ENCODE measurements at regions not wholly inside any gene's neighbourhood (a gene's known extent, or its start where the extent isn't known, plus 50 kb on each side); places are given as distances from the start of the nearest gene placed in this dataset.

- no peak overlapping the region for H3K27ac Mint-ChIP-seq
- Histone ChIP-seq H3K9me3 (ENCODE audit: control insufficient read depth in 1 of 2, insufficient read depth in 1 of 2, low read length in 2 of 2) (peaks cover 0 to 17% of the 10 kb centered on the region in 2 experiments), H3K36me3 (ENCODE audit: insufficient read depth, low read length) (no peaks in the 10 kb centered on the region), H3K4me3 (ENCODE audit: low read length) (no peak overlapping the region), H3K4me1 (ENCODE audit: insufficient read depth, low read length) (no peaks in the 10 kb centered on the region), H3K27me3 (ENCODE audit: control insufficient read depth in 1 of 2, insufficient read depth in 2 of 2, low read length in 2 of 2) (no peaks in the 10 kb centered on the region), H3K27ac (ENCODE audit: low read depth in 1 of 2, low read length in 2 of 2) (no peak overlapping the region)
- H3K4me3 Mint-ChIP-seq, result no peak overlapping the region
- no peaks in the 10 kb centered on the region for H3K36me3 Mint-ChIP-seq (ENCODE audit: low read depth)
- no peaks in the 10 kb centered on the region for H3K4me1 Mint-ChIP-seq (ENCODE audit: low read depth)
- no peak for TF ChIP-seq CTCF (IDR thresholded peaks at IDR 0.05)
- H3K9me3 Mint-ChIP-seq, result peaks cover 13% of the 10 kb centered on the region
- H3K27me3 Mint-ChIP-seq, result no peaks in the 10 kb centered on the region
- intact Hi-C loops (cut with DNase I, micrococcal nuclease), result no loop called here
- ChIA-PET POLR2A (no interaction called here), CTCF (no interaction called here)
- DNase-seq (no peak), ATAC-seq (ENCODE audit: poor library complexity) (no peak)
These were observed 1188.5 kb downstream of the NXPH1 start for GRCh38 chr7:9621927-9622326.

- DNase-seq (no peak), ATAC-seq (ENCODE audit: poor library complexity) (no peak)
- Histone ChIP-seq H3K9me3 (ENCODE audit: control insufficient read depth in 1 of 2, insufficient read depth in 1 of 2, low read length in 2 of 2) (peaks cover 4 to 12% of the 10 kb centered on the region in 2 experiments), H3K27ac (ENCODE audit: low read depth in 1 of 2, low read length in 2 of 2) (no peak overlapping the region), H3K36me3 (ENCODE audit: insufficient read depth, low read length) (no peaks in the 10 kb centered on the region), H3K4me1 (ENCODE audit: insufficient read depth, low read length) (no peaks in the 10 kb centered on the region), H3K27me3 (ENCODE audit: control insufficient read depth in 1 of 2, insufficient read depth in 2 of 2, low read length in 2 of 2) (no peaks in the 10 kb centered on the region), H3K4me3 (ENCODE audit: low read length) (no peak overlapping the region)
- peaks cover 14% of the 10 kb centered on the region for H3K9me3 Mint-ChIP-seq
- H3K27ac Mint-ChIP-seq, result no peak overlapping the region
- no peaks in the 10 kb centered on the region for H3K4me1 Mint-ChIP-seq (ENCODE audit: low read depth)
- no peak overlapping the region for H3K4me3 Mint-ChIP-seq
- ChIA-PET CTCF (interaction anchor here (0.7 kb wide), 1 partner anchor 79 kb away, joined by 3 read pairs; no protein-coding TSS in a partner anchor), POLR2A (no interaction called here)
- H3K27me3 Mint-ChIP-seq, result no peaks in the 10 kb centered on the region
- intact Hi-C loops (cut with DNase I, micrococcal nuclease), result no loop called here
- no peak for TF ChIP-seq CTCF (IDR thresholded peaks at IDR 0.05)
- no peaks in the 10 kb centered on the region for H3K36me3 Mint-ChIP-seq (ENCODE audit: low read depth)
These were observed 1192.5 kb downstream of the NXPH1 start for GRCh38 chr7:9625953-9626352.

GRCh38 chr7:9645756-9646155, 1212.3 kb downstream of the NXPH1 start:
- ATAC-seq (ENCODE audit: poor library complexity) (no peak), DNase-seq (no peak)
- Histone ChIP-seq H3K4me1 (ENCODE audit: insufficient read depth, low read length) (no peaks in the 10 kb centered on the region), H3K9me3 (ENCODE audit: control insufficient read depth in 1 of 2, insufficient read depth in 1 of 2, low read length in 2 of 2) (peaks cover 0 to 3% of the 10 kb centered on the region in 2 experiments), H3K4me3 (ENCODE audit: low read length) (no peak overlapping the region), H3K27ac (ENCODE audit: low read depth in 1 of 2, low read length in 2 of 2) (no peak overlapping the region), H3K36me3 (ENCODE audit: insufficient read depth, low read length) (no peaks in the 10 kb centered on the region), H3K27me3 (ENCODE audit: control insufficient read depth in 1 of 2, insufficient read depth in 2 of 2, low read length in 2 of 2) (no peaks in the 10 kb centered on the region)
- no peaks in the 10 kb centered on the region for H3K9me3 Mint-ChIP-seq
- ChIA-PET CTCF (no interaction called here), POLR2A (no interaction called here)
- no peak overlapping the region for H3K27ac Mint-ChIP-seq
- no peaks in the 10 kb centered on the region for H3K4me1 Mint-ChIP-seq (ENCODE audit: low read depth)
- no peaks in the 10 kb centered on the region for H3K27me3 Mint-ChIP-seq
- no peaks in the 10 kb centered on the region for H3K36me3 Mint-ChIP-seq (ENCODE audit: low read depth)
- H3K4me3 Mint-ChIP-seq, result no peak overlapping the region
- no peak for TF ChIP-seq CTCF (IDR thresholded peaks at IDR 0.05)
- intact Hi-C loops (cut with DNase I, micrococcal nuclease), result no loop called here
